CD14-positive monocyte (primary cell): ENCODE measurements at regions not wholly inside any gene's neighbourhood (a gene's known extent, or its start where the extent isn't known, plus 50 kb on each side); places are given as distances from the start of the nearest gene placed in this dataset.

Experiments used
- DNase-seq, 3 donors: peaks; one replicate each; pipeline ENCODE4 v3.0.0-alpha.2; 2011 to 2022
- H2AFZ ChIP-seq: 2 replicates; pipeline ENCODE4 v1.6.0; 2012; ENCODE audit warnings: mild to moderate bottlenecking, low read depth, low read length, inconsistent platforms; ENCODE audit not compliant: insufficient read depth, poor library complexity, severe bottlenecking
- H3K27ac ChIP-seq, 2 donors: 1 replicate in 1 of 2; 2 replicates in 1 of 2; pipeline ENCODE4 v1.5.1; 2012 to 2013; ENCODE audit warnings: low read length in 2 of 2, control low read depth in 1 of 2, inconsistent platforms in 1 of 2, low read depth in 1 of 2, mild to moderate bottlenecking in 1 of 2
- H3K27me3 ChIP-seq, 2 donors: one replicate each; pipeline versions ENCODE4 v1.6.0 to v1.6.1; 2011 to 2013; ENCODE audit warnings: low read length in 2 of 2; ENCODE audit not compliant: control insufficient read depth in 2 of 2, insufficient read depth in 2 of 2
- H3K36me3 ChIP-seq, 2 donors: replicated peaks in 1 of 2; 1 replicate in 1 of 2; 2 replicates in 1 of 2; pipeline versions ENCODE4 v1.5.1 to v1.6.1; 2012 to 2013; ENCODE audit warnings: low read length in 2 of 2, control low read depth in 1 of 2, inconsistent platforms in 1 of 2, mild to moderate bottlenecking in 1 of 2; ENCODE audit not compliant: insufficient read depth in 2 of 2, control insufficient read depth in 1 of 2
- H3K4me1 ChIP-seq, 2 donors: 1 replicate in 1 of 2; 2 replicates in 1 of 2; pipeline versions ENCODE4 v1.5.1 to v1.6.1; 2012 to 2013; ENCODE audit warnings: low read length in 2 of 2, control low read depth in 1 of 2, inconsistent platforms in 1 of 2, mild to moderate bottlenecking in 1 of 2, moderate library complexity in 1 of 2; ENCODE audit not compliant: insufficient read depth in 2 of 2, control insufficient read depth in 1 of 2
- H3K4me2 ChIP-seq: replicated peaks from 2 replicates; pipeline ENCODE3; 2012; ENCODE audit warnings: low read length, moderate library complexity, mild to moderate bottlenecking; ENCODE audit not compliant: poor library complexity, severe bottlenecking; ENCODE audit errors: extremely low read depth
- H3K4me3 ChIP-seq, 3 experiments: fragments of 200-600 bp in 1 of 3; sonication (generic) in 1 of 3; replicated peaks in 1 of 3; 1 replicate in 2 of 3; 2 replicates in 1 of 3; pipeline ENCODE4 v1.5.1; 2011 to 2013; ENCODE audit warnings: low read length in 3 of 3, mild to moderate bottlenecking in 3 of 3, control low read depth in 2 of 3, low read depth in 2 of 3, inconsistent platforms in 1 of 3, moderate library complexity in 1 of 3
- H3K79me2 ChIP-seq: 2 replicates; pipeline ENCODE4 v1.6.0; 2012; ENCODE audit warnings: mild to moderate bottlenecking, control low read depth, inconsistent platforms, low read length, moderate library complexity; ENCODE audit not compliant: insufficient read depth
- H3K9ac ChIP-seq: 2 replicates; pipeline ENCODE4 v1.6.0; 2017; ENCODE audit warnings: low read length, mild to moderate bottlenecking; ENCODE audit not compliant: insufficient read depth, poor library complexity, severe bottlenecking
- H3K9me3 ChIP-seq, 2 donors: replicated peaks in 1 of 2; 1 replicate in 1 of 2; 2 replicates in 1 of 2; pipeline versions ENCODE4 v1.5.1 to v1.6.1; 2012 to 2013; ENCODE audit warnings: low read length in 2 of 2, control low read depth in 1 of 2; ENCODE audit not compliant: control insufficient read depth in 1 of 2, insufficient read depth in 1 of 2
- H4K20me1 ChIP-seq: 2 replicates; pipeline ENCODE4 v1.6.0; 2012; ENCODE audit warnings: mild to moderate bottlenecking, low read length, control low read depth, moderate library complexity; ENCODE audit not compliant: insufficient read depth
- H3K27ac Mint-ChIP-seq, 7 donors: one replicate each; pipeline ENCODE4 v1.8.0; 2020; ENCODE audit warnings: mild to moderate bottlenecking in 7 of 7, mixed read lengths in 7 of 7, moderate library complexity in 6 of 7, inconsistent platforms in 2 of 7
- H3K27me3 Mint-ChIP-seq, 3 donors: one replicate each; pipeline ENCODE4 v1.8.0; 2021 to 2022; ENCODE audit warnings: low read depth in 3 of 3, mild to moderate bottlenecking in 3 of 3, mixed read lengths in 3 of 3, moderate library complexity in 3 of 3, inconsistent platforms in 1 of 3
- H3K36me3 Mint-ChIP-seq, 2 donors: one replicate each; pipeline ENCODE4 v1.8.0; 2020; ENCODE audit warnings: mixed read lengths in 2 of 2, inconsistent platforms in 1 of 2, mild to moderate bottlenecking in 1 of 2
- H3K4me1 Mint-ChIP-seq: one replicate; pipeline ENCODE4 v1.8.0; 2020; ENCODE audit warnings: mild to moderate bottlenecking, mixed read lengths
- H3K4me3 Mint-ChIP-seq, 2 donors: one replicate each; pipeline ENCODE4 v1.8.0; 2020; ENCODE audit warnings: mild to moderate bottlenecking in 2 of 2, mixed read lengths in 2 of 2, moderate library complexity in 1 of 2
- H3K9me3 Mint-ChIP-seq, 7 donors: one replicate each; pipeline ENCODE4 v1.8.0; 2020 to 2022; ENCODE audit warnings: mixed read lengths in 7 of 7, mild to moderate bottlenecking in 6 of 7, moderate library complexity in 6 of 7, inconsistent platforms in 2 of 7
- CTCF ChIP-seq: fragments of 200-600 bp; IDR thresholded peaks from one replicate; pipeline ENCODE4 v1.8.0; 2022; ENCODE audit warnings: antibody characterized with exemption, mild to moderate bottlenecking
- WGBS: methylation state at CpG from one replicate; pipeline ENCODE4 v1.1.5; 2013; ENCODE audit warnings: missing lambda C conversion rate; ENCODE audit not compliant: insufficient coverage; 5-methylcytosine and 5-hydroxymethylcytosine counted together
- intact Hi-C, 2 donors: fragments of 100-400 bp; cut with micrococcal nuclease; formaldehyde crosslinking; loops; one replicate each; pipeline versions ENCODE4 v1.15.0 to v1.15.1; 2023

DNA sequence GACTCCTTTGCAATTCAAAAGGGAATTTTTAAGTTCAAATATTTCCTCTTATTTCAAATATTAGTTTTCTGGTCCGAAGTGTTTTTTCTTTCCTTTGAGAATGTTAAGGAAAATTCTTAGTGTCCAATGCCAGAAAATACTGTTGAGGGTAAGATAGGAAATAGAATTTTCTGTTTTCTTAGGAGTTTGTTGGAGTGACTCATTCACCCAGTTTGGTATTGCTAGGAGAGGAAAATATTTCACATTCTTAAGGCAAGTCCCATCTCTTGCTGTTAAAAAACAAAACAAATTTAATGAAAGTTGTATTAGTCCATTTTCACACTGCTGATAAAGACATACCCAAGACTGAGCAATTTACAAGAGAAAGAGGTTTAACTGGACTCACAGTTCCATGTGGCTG is 349.2 kb upstream of the ADAMTSL1 start:
- H3K9ac ChIP-seq: no peak overlapping the region
- H3K4me1 Mint-ChIP-seq: no peaks in the 10 kb centered on the region
- no peaks in the 10 kb centered on the region for H4K20me1 ChIP-seq
- H3K9me3 ChIP-seq: no peaks in the 10 kb centered on the region
- H3K4me1 ChIP-seq: no peaks in the 10 kb centered on the region
- no peak overlapping the region for H3K4me3 ChIP-seq
- H2AFZ ChIP-seq: no peak overlapping the region
- H3K27me3 ChIP-seq: no peaks in the 10 kb centered on the region
- H3K27ac Mint-ChIP-seq: no peak overlapping the region
- intact Hi-C loops: no loop called here
- DNase-seq: no peak
- TF ChIP-seq CTCF: no peak
- no peak overlapping the region for H3K27ac ChIP-seq
- H3K79me2 ChIP-seq: no peaks in the 10 kb centered on the region
- no peaks in the 10 kb centered on the region for H3K36me3 ChIP-seq
- H3K36me3 Mint-ChIP-seq: no peaks in the 10 kb centered on the region
- H3K4me2 ChIP-seq: no peak overlapping the region
- H3K27me3 Mint-ChIP-seq: no peaks in the 10 kb centered on the region
- H3K4me3 Mint-ChIP-seq: no peak overlapping the region
- no CpG with 5 or more reads among the region's 1 CpG for WGBS
- peaks cover 0 to 3% (median 0%) of the 10 kb centered on the region in 7 donors for H3K9me3 Mint-ChIP-seq

DNA sequence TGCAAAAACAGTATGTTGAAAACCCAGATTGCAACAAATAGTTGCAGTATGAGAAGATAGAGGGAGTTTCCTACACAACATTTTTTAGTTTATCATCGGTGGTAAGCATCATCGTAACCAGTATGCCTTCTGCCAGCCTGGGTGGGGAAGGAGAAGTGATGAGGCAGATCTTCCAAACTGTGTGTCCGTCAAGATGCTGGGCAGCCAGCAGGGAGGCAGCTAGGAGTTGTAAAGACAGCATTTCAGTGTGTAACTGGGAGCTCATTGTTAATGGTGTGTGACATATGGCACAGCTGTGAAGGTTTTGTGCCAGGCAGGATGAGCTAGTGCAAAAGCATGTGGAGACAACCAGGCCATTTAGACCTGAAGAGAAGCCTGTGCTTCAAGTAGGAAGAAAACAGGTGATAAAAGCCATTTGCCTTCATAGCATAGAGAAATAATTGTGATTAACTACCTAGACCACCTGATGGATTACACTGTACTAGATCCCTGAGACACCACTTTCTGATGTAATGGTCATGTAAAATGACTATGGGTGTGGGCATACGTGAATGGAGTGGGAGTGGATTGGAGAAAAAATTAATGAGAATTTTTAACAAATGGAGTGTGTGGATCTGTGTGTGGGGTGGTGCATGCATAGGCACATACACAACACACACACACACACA is 347.0 kb upstream of the ADAMTSL1 start:
- no peak overlapping the region for H3K4me3 ChIP-seq
- H4K20me1 ChIP-seq: no peaks in the 10 kb centered on the region
- no peaks in the 10 kb centered on the region for H3K36me3 Mint-ChIP-seq
- intact Hi-C loops: no loop called here
- DNase-seq: no peak
- peaks cover 0 to 3% (median 1%) of the 10 kb centered on the region in 7 donors for H3K9me3 Mint-ChIP-seq
- no peak overlapping the region for H3K27ac ChIP-seq
- H3K4me3 Mint-ChIP-seq: no peak overlapping the region
- H2AFZ ChIP-seq: no peak overlapping the region
- no peak for TF ChIP-seq CTCF
- no peaks in the 10 kb centered on the region for H3K36me3 ChIP-seq
- H3K27ac Mint-ChIP-seq: no peak overlapping the region
- no peaks in the 10 kb centered on the region for H3K27me3 Mint-ChIP-seq
- 97% methylated on average over 2 of the region's 4 CpGs for WGBS
- H3K4me2 ChIP-seq: no peak overlapping the region
- H3K9ac ChIP-seq: no peak overlapping the region
- no peaks in the 10 kb centered on the region for H3K4me1 ChIP-seq
- H3K27me3 ChIP-seq: no peaks in the 10 kb centered on the region
- H3K79me2 ChIP-seq: no peaks in the 10 kb centered on the region
- H3K4me1 Mint-ChIP-seq: no peaks in the 10 kb centered on the region
- H3K9me3 ChIP-seq: no peaks in the 10 kb centered on the region
